HepG2 (cell line): ENCODE measurements at regions not wholly inside any gene's neighbourhood (a gene's known extent, or its start where the extent isn't known, plus 50 kb on each side); places are given as distances from the start of the nearest gene placed in this dataset.
A peak's percentile ranks its signal among the peaks of the same experiment; 100 is the strongest.

ENCODE experiments used
- CEBPB ChIP-seq: IDR thresholded peaks from 2 replicates; pipeline ENCODE4 v1.6.1; 2011; ENCODE audit warnings: low read depth, low read length, improper control_type of control experiment, borderline replicate concordance
- DPF2 ChIP-seq: sonication (generic); formaldehyde crosslinking; IDR thresholded peaks from 2 replicates; pipeline ENCODE4 v1.4.0; 2020; ENCODE audit warnings: mild to moderate bottlenecking, low read depth, missing genetic modification reagents, borderline replicate concordance
- EP300 ChIP-seq, 3 experiments: sonication (generic) in 1 of 3; formaldehyde crosslinking in 1 of 3; IDR thresholded peaks; 2 replicates each; pipeline versions ENCODE4 v1.5.1 to v1.6.1; 2011 to 2020; ENCODE audit warnings: low read depth in 2 of 3, low read length in 2 of 3, borderline replicate concordance in 1 of 3, improper control_type of control experiment in 1 of 3, mild to moderate bottlenecking in 1 of 3, missing genetic modification reagents in 1 of 3, moderate library complexity in 1 of 3
- FOXA3 ChIP-seq: IDR thresholded peaks from 2 replicates; pipeline ENCODE4 v1.6.1; 2016; ENCODE audit warnings: missing genetic modification reagents, missing compliant biosample characterization
- IRF2 ChIP-seq: IDR thresholded peaks from 2 replicates; pipeline ENCODE4 v1.6.1; 2018; ENCODE audit warnings: missing genetic modification reagents, missing compliant biosample characterization
- MIER2 ChIP-seq: IDR thresholded peaks from 2 replicates; pipeline ENCODE4 v1.6.1; 2016; ENCODE audit warnings: missing biosample characterization, missing genetic modification reagents
- PCBP2 ChIP-seq: fragments of 200-400 bp; formaldehyde crosslinking; optimal IDR thresholded peaks from 2 replicates; pipeline ENCODE3; 2018; ENCODE audit warnings: low read length, low read depth; ENCODE audit not compliant: poor library complexity, severe bottlenecking
- PPARG ChIP-seq: conservative IDR thresholded peaks from 2 replicates; pipeline ENCODE4 v1.6.1; 2016; ENCODE audit warnings: missing biosample characterization, missing genetic modification reagents
- RBM39 ChIP-seq: fragments of 200-400 bp; formaldehyde crosslinking; IDR thresholded peaks from one replicate; pipeline ENCODE4 v1.6.1; 2018; ENCODE audit warnings: antibody characterized with exemption, mild to moderate bottlenecking, low read depth, low read length; ENCODE audit not compliant: poor library complexity, severe bottlenecking
- SIX1 ChIP-seq: sonication (generic); formaldehyde crosslinking; IDR thresholded peaks from 2 replicates; pipeline ENCODE4 v1.4.0; 2020; ENCODE audit warnings: missing genetic modification reagents, borderline replicate concordance
- SOX13 ChIP-seq, 3 experiments: fragments of 450-650 bp in 1 of 3; sonication (generic) in 1 of 3; formaldehyde crosslinking in 1 of 3; IDR thresholded peaks in 2 of 3; conservative IDR thresholded peaks in 1 of 3; 2 replicates each; pipeline versions ENCODE4 v1.5.0 to v1.6.1; 2016 to 2020; ENCODE audit warnings: antibody characterized with exemption in 1 of 3, mild to moderate bottlenecking in 1 of 3, missing compliant biosample characterization in 1 of 3, missing genetic modification reagents in 1 of 3, moderate library complexity in 1 of 3
- THAP9 ChIP-seq: sonication (generic); formaldehyde crosslinking; IDR thresholded peaks from 2 replicates; pipeline ENCODE4; 2020; ENCODE audit warnings: missing genetic modification reagents, mild to moderate bottlenecking, borderline replicate concordance
- ZFP36L2 ChIP-seq: sonication (generic); formaldehyde crosslinking; IDR thresholded peaks from 2 replicates; pipeline ENCODE4 v1.4.0; 2020; ENCODE audit warnings: missing genetic modification reagents
- ZGPAT ChIP-seq: IDR thresholded peaks from 2 replicates; pipeline ENCODE4 v1.6.1; 2016; ENCODE audit warnings: mild to moderate bottlenecking
- ZNF264 ChIP-seq: sonication (generic); formaldehyde crosslinking; IDR thresholded peaks from 2 replicates; pipeline ENCODE4 v1.4.0; 2020; ENCODE audit warnings: missing genetic modification reagents
- ZNF317 ChIP-seq: sonication (generic); formaldehyde crosslinking; IDR thresholded peaks from 2 replicates; pipeline ENCODE4 v1.5.0; 2020; ENCODE audit warnings: mild to moderate bottlenecking, missing genetic modification reagents
- TF ChIP-seq, protein P1 (sequence below): IDR thresholded peaks from 2 replicates; pipeline ENCODE4 v1.6.1; 2016
- TF ChIP-seq, protein P2 (sequence below): sonication (generic); formaldehyde crosslinking; IDR thresholded peaks from 2 replicates; pipeline ENCODE4 v1.4.0; 2020; ENCODE audit warnings: missing genetic modification reagents, low read depth, mild to moderate bottlenecking, borderline replicate concordance

GRCh38 chr2:8500124-8501054, 181.5 kb upstream of the ID2 start (continued):
- TF ChIP-seq PCBP2 (no peak), DPF2 (CRISPR knock-in tag) (0 out of 2 replicates have a peak, but pooled peaks have one; percentile 28), THAP9 (CRISPR knock-in tag) (no peak), ZGPAT (CRISPR knock-in tag) (peak; percentile 45; the same call in 1 of the 2 replicates), ZNF317 (CRISPR knock-in tag) (no peak), ZNF264 (CRISPR knock-in tag) (no peak), SOX13 (IDR thresholded peaks at IDR 0.05) (no peak), SOX13 (CRISPR knock-in tag; conservative IDR thresholded peaks at IDR 0.05 in 1 of 2, IDR thresholded peaks at IDR 0.05 in 1 of 2) (peak in 1 of 2 experiments; percentile 69; a peak in 2 of 4 replicates), SIX1 (CRISPR knock-in tag) (peak; percentile 77; the same call in 1 of the 2 replicates), FOXA3 (CRISPR knock-in tag) (peak; percentile 90), MIER2 (CRISPR knock-in tag) (0 out of 2 replicates have a peak, but pooled peaks have one; percentile 20), IRF2 (CRISPR knock-in tag) (0 out of 2 replicates have a peak, but pooled peaks have one; percentile 32), CEBPB (peak; percentile 57; the same call in 1 of the 2 replicates), RBM39 (no peak), PPARG (CRISPR knock-in tag) (peak; percentile 70; the same call in 1 of the 2 replicates), EP300 (IDR thresholded peaks at IDR 0.05; ENCODE audit: low read depth in 2 of 2, low read length in 2 of 2) (peak in 1 of 2 experiments; percentile 75; a peak in 2 of 4 replicates), EP300 (CRISPR knock-in tag; IDR thresholded peaks at IDR 0.05; ENCODE audit: borderline replicate concordance) (no peak), ZFP36L2 (CRISPR knock-in tag) (no peak)
- TF ChIP-seq, protein P1, sequence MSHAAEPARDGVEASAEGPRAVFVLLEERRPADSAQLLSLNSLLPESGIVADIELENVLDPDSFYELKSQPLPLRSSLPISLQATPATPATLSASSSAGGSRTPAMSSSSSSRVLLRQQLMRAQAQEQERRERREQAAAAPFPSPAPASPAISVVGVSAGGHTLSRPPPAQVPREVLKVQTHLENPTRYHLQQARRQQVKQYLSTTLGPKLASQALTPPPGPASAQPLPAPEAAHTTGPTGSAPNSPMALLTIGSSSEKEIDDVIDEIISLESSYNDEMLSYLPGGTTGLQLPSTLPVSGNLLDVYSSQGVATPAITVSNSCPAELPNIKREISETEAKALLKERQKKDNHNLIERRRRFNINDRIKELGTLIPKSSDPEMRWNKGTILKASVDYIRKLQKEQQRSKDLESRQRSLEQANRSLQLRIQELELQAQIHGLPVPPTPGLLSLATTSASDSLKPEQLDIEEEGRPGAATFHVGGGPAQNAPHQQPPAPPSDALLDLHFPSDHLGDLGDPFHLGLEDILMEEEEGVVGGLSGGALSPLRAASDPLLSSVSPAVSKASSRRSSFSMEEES (CRISPR knock-in tag) = peak; percentile 25; the same call in 1 of the 2 replicates
- TF ChIP-seq, protein P2, sequence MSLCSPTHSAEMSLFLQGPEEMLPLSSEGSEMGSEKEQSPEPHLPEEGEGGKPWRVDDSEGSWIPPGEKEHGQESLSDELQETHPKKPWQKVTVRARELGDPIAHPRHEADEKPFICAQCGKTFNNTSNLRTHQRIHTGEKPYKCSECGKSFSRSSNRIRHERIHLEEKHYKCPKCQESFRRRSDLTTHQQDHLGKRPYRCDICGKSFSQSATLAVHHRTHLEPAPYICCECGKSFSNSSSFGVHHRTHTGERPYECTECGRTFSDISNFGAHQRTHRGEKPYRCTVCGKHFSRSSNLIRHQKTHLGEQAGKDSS (CRISPR knock-in tag) = no peak
